H9 (cell line): ENCODE measurements at regions not wholly inside any gene's neighbourhood (a gene's known extent, or its start where the extent isn't known, plus 50 kb on each side); places are given as distances from the start of the nearest gene placed in this dataset.

Experiments
- DNase-seq: peaks from one replicate; pipeline ENCODE4 v3.0.0-alpha.2; 2017
- H2AFZ ChIP-seq: one replicate; pipeline ENCODE4 v1.6.1; 2013; ENCODE audit warnings: mild to moderate bottlenecking, low read length, control low read depth, moderate library complexity
- H2AK5ac ChIP-seq: 2 replicates; pipeline ENCODE4 v1.6.1; 2013; ENCODE audit warnings: low read length, control low read depth, mixed read lengths; ENCODE audit not compliant: insufficient read length
- H2BK120ac ChIP-seq: one replicate; pipeline ENCODE4 v1.6.1; 2013; ENCODE audit warnings: low read depth, mild to moderate bottlenecking, low read length, control low read depth, inconsistent platforms; ENCODE audit not compliant: poor library complexity, severe bottlenecking
- H2BK12ac ChIP-seq: 2 replicates; pipeline ENCODE4 v1.6.1; 2013; ENCODE audit warnings: low read length, control low read depth, mixed read lengths, low read depth; ENCODE audit not compliant: insufficient read length
- H2BK15ac ChIP-seq: 2 replicates; pipeline ENCODE4 v1.6.1; 2013; ENCODE audit warnings: low read depth, low read length, control low read depth
- H2BK20ac ChIP-seq: one replicate; pipeline ENCODE4 v1.6.1; 2013; ENCODE audit warnings: low read depth, mild to moderate bottlenecking, low read length, control low read depth, inconsistent platforms; ENCODE audit not compliant: poor library complexity, severe bottlenecking
- H2BK5ac ChIP-seq: 2 replicates; pipeline ENCODE4 v1.6.1; 2013; ENCODE audit warnings: low read length, control low read depth, mixed read lengths; ENCODE audit not compliant: insufficient read length
- H3K14ac ChIP-seq: 2 replicates; pipeline ENCODE4 v1.6.1; 2013; ENCODE audit warnings: low read length, control low read depth; ENCODE audit not compliant: insufficient read depth
- H3K18ac ChIP-seq: 2 replicates; pipeline ENCODE4 v1.6.1; 2013; ENCODE audit warnings: low read depth, mild to moderate bottlenecking, mixed read lengths, low read length, control low read depth; ENCODE audit not compliant: insufficient read length
- H3K23ac ChIP-seq: 2 replicates; pipeline ENCODE4 v1.6.1; 2013; ENCODE audit warnings: low read length, control low read depth, mixed read lengths, low read depth; ENCODE audit not compliant: insufficient read length
- H3K23me2 ChIP-seq: 2 replicates; pipeline ENCODE4 v1.6.1; 2013; ENCODE audit warnings: low read depth, mild to moderate bottlenecking, mixed read lengths, low read length, control low read depth; ENCODE audit not compliant: insufficient read length, poor library complexity, severe bottlenecking
- H3K27ac ChIP-seq: 2 replicates; pipeline ENCODE4 v1.5.1; 2013; ENCODE audit warnings: low read length, control low read depth, mixed read lengths, low read depth; ENCODE audit not compliant: insufficient read length
- H3K27me3 ChIP-seq: 2 replicates; pipeline ENCODE4 v1.6.1; 2013; ENCODE audit warnings: low read length, control low read depth, inconsistent platforms; ENCODE audit not compliant: insufficient read depth
- H3K4ac ChIP-seq: 2 replicates; pipeline ENCODE4 v1.6.1; 2013; ENCODE audit warnings: low read depth, mild to moderate bottlenecking, control low read depth, inconsistent platforms, low read length, moderate library complexity
- H3K4me1 ChIP-seq: 2 replicates; pipeline ENCODE4 v1.6.1; 2013; ENCODE audit warnings: low read length, control low read depth, inconsistent platforms; ENCODE audit not compliant: insufficient read depth
- H3K4me2 ChIP-seq: 2 replicates; pipeline ENCODE4 v1.6.1; 2013; ENCODE audit warnings: low read length, control low read depth, mixed read lengths; ENCODE audit not compliant: insufficient read length, insufficient read depth
- H3K56ac ChIP-seq: 2 replicates; pipeline ENCODE4 v1.6.1; 2013; ENCODE audit warnings: low read depth, mild to moderate bottlenecking, mixed read lengths, low read length, control low read depth; ENCODE audit not compliant: insufficient read length
- H3K79me1 ChIP-seq: 2 replicates; pipeline ENCODE4 v1.6.1; 2013; ENCODE audit warnings: low read depth, mild to moderate bottlenecking, moderate library complexity, low read length, control low read depth, inconsistent platforms; ENCODE audit not compliant: insufficient read depth, poor library complexity, severe bottlenecking
- H3K79me2 ChIP-seq: 2 replicates; pipeline ENCODE4 v1.6.1; 2013; ENCODE audit warnings: low read length, control low read depth, inconsistent platforms; ENCODE audit not compliant: insufficient read depth
- H3K9ac ChIP-seq: 2 replicates; pipeline ENCODE4 v1.6.1; 2013; ENCODE audit warnings: low read length, control low read depth, mixed read lengths; ENCODE audit not compliant: insufficient read length; ENCODE audit errors: extremely low read depth
- H3K9me3 ChIP-seq: one replicate; pipeline ENCODE4 v1.6.1; 2013; ENCODE audit warnings: low read depth, low read length, inconsistent platforms; ENCODE audit not compliant: control insufficient read depth
- H3T11ph ChIP-seq: one replicate; pipeline ENCODE4 v1.6.1; 2013; ENCODE audit warnings: mild to moderate bottlenecking, low read length, control low read depth, inconsistent platforms
- H4K20me1 ChIP-seq: one replicate; pipeline ENCODE4 v1.6.1; 2013; ENCODE audit not compliant: control insufficient read depth, insufficient read length, insufficient read depth
- H4K5ac ChIP-seq: 2 replicates; pipeline ENCODE4 v1.6.1; 2013; ENCODE audit warnings: low read depth, mild to moderate bottlenecking, mixed read lengths, low read length, control low read depth; ENCODE audit not compliant: insufficient read length
- H4K8ac ChIP-seq: replicated peaks from 2 replicates; pipeline ENCODE4 v1.6.1; 2013; ENCODE audit warnings: low read length, control low read depth, mixed read lengths, low read depth; ENCODE audit not compliant: insufficient read length
- H4K91ac ChIP-seq: 2 replicates; pipeline ENCODE4 v1.6.1; 2013; ENCODE audit warnings: low read depth, mild to moderate bottlenecking, moderate library complexity, mixed read lengths, low read length, control low read depth; ENCODE audit not compliant: insufficient read length
- H3K27ac Mint-ChIP-seq, 3 experiments: 2 replicates in 2 of 3; 3 replicates in 1 of 3; pipeline ENCODE4 v1.8.0; 2020 to 2021; ENCODE audit warnings: mixed read lengths in 3 of 3, mild to moderate bottlenecking in 1 of 3, moderate library complexity in 1 of 3
- H3K27me3 Mint-ChIP-seq: 2 replicates; pipeline ENCODE4 v1.8.0; 2021; ENCODE audit warnings: low read depth, mild to moderate bottlenecking, moderate library complexity, mixed read lengths
- H3K36me3 Mint-ChIP-seq, 3 experiments: 2 replicates in 2 of 3; 3 replicates in 1 of 3; pipeline ENCODE4 v1.8.0; 2020 to 2021; ENCODE audit warnings: low read depth in 3 of 3, mixed read lengths in 3 of 3; ENCODE audit not compliant: insufficient read depth in 1 of 3
- H3K4me1 Mint-ChIP-seq, 2 experiments: 2 replicates each; pipeline ENCODE4 v1.8.0; 2020; ENCODE audit warnings: mixed read lengths in 2 of 2
- H3K4me3 Mint-ChIP-seq, 2 experiments: 2 replicates in 1 of 2; 3 replicates in 1 of 2; pipeline ENCODE4 v1.8.0; 2020 to 2021; ENCODE audit warnings: mild to moderate bottlenecking in 2 of 2, mixed read lengths in 2 of 2, moderate library complexity in 1 of 2
- H3K9me3 Mint-ChIP-seq, 2 experiments: 2 replicates in 1 of 2; 3 replicates in 1 of 2; pipeline ENCODE4 v1.8.0; 2020; ENCODE audit warnings: mild to moderate bottlenecking in 2 of 2, mixed read lengths in 2 of 2, moderate library complexity in 1 of 2
- CTCF ChIP-seq: fragments of 200-600 bp; sonication (generic); conservative IDR thresholded peaks from 3 replicates; pipeline ENCODE4 v1.8.0; 2021; ENCODE audit warnings: antibody characterized with exemption, mild to moderate bottlenecking
- WGBS: extraction: QIAGEN DNeasy Blood & Tissue Kit; methylation state at CpG from one replicate; pipeline ENCODE4 v1.1.7; 2013; ENCODE audit warnings: missing lambda C conversion rate, low lambda C conversion rate, mixed read lengths; ENCODE audit not compliant: insufficient read length; ENCODE audit errors: extremely low coverage; 5-methylcytosine and 5-hydroxymethylcytosine counted together

DNA sequence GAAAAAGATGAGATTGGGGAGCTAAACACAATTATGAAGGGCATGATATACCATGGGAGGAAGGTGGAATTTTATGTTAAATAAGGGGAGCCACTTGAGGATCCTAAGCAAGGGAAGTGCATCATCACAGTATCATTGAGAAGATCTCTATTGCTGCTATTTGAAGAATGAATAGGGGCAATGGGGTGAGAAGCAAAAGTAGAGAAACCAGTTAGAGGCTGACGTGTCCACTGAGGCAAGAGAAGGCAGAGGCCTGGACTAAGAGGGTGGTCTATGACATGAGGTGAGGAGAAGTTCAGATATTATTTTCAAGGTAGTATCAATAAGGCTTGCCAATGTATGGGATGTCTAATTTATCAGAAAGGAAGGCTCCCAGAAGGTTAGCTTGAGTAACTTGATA lies 111.6 kb downstream of the TENT5A start:
- no peaks in the 10 kb centered on the region for H3K79me2 ChIP-seq
- H3K9me3 Mint-ChIP-seq, result peaks cover 1 to 7% of the 10 kb centered on the region in 2 experiments; a peak in 2 of 5 replicates
- no peaks in the 10 kb centered on the region for H3K27me3 Mint-ChIP-seq
- H2BK20ac ChIP-seq, result no peak overlapping the region
- no peak overlapping the region for H2BK12ac ChIP-seq
- no peak overlapping the region for H4K5ac ChIP-seq
- no peaks in the 10 kb centered on the region for H3K4me1 ChIP-seq
- no peak overlapping the region for H3K14ac ChIP-seq
- no peak overlapping the region for H4K91ac ChIP-seq
- H3K4me3 Mint-ChIP-seq, result no peak overlapping the region
- H3K56ac ChIP-seq, result no peak overlapping the region
- H2AFZ ChIP-seq, result no peak overlapping the region
- H3K27ac Mint-ChIP-seq, result no peak overlapping the region
- no peaks in the 10 kb centered on the region for H3K4me1 Mint-ChIP-seq
- no peak overlapping the region for H4K8ac ChIP-seq
- peaks cover 0 to 6% (median 3%) of the 10 kb centered on the region in 3 experiments; a peak in 2 of 7 replicates for H3K36me3 Mint-ChIP-seq
- no peak overlapping the region for H3K27ac ChIP-seq
- no peak overlapping the region for H2BK5ac ChIP-seq
- no peak overlapping the region for H3K18ac ChIP-seq
- no peak overlapping the region for H3T11ph ChIP-seq
- no peaks in the 10 kb centered on the region for H3K27me3 ChIP-seq
- no peak for TF ChIP-seq CTCF
- no peak overlapping the region for H3K4ac ChIP-seq
- no peak overlapping the region for H3K23ac ChIP-seq
- no peak overlapping the region for H3K4me2 ChIP-seq
- no peak overlapping the region for H2BK120ac ChIP-seq
- H3K79me1 ChIP-seq, result no peaks in the 10 kb centered on the region
- no peaks in the 10 kb centered on the region for H3K23me2 ChIP-seq
- WGBS, result no CpG with 5 or more reads among the region's 1 CpG
- H2BK15ac ChIP-seq, result no peak overlapping the region
- H3K9ac ChIP-seq, result no peak overlapping the region
- H3K9me3 ChIP-seq, result no peaks in the 10 kb centered on the region
- H2AK5ac ChIP-seq, result no peak overlapping the region
- no peak for DNase-seq
- H4K20me1 ChIP-seq, result no peaks in the 10 kb centered on the region
